ENCODE measurements at regions not wholly inside any gene's neighbourhood (a gene's known extent, or its start where the extent isn't known, plus 50 kb on each side); places are given as distances from the start of the nearest gene placed in this dataset.
A peak's percentile ranks its signal among the peaks of the same experiment; 100 is the strongest.

- Histone ChIP-seq H3K9me3 (ENCODE audit: insufficient read depth, low read length, severe bottlenecking) (no peaks in the 10 kb centered on the region), H3K9ac (ENCODE audit: low read depth, low read length) (no peak overlapping the region), H3K4me1 (ENCODE audit: insufficient read depth, low read length) (no peaks in the 10 kb centered on the region), H3K79me2 (ENCODE audit: insufficient read depth, low read length) (no peaks in the 10 kb centered on the region), H4K20me1 (ENCODE audit: insufficient read depth, low read length) (no peaks in the 10 kb centered on the region), H3K4me3 (ENCODE audit: low read depth in 1 of 2, low read length in 2 of 2) (no peak overlapping the region), H3K27ac (ENCODE audit: low read length) (no peak overlapping the region), H3K27me3 (ENCODE audit: insufficient read depth, low read length, poor library complexity) (no peaks in the 10 kb centered on the region), H3K36me3 (ENCODE audit: insufficient read depth, low read length) (no peaks in the 10 kb centered on the region), H2AFZ (ENCODE audit: low read depth, low read length) (no peak overlapping the region), H3K4me2 (ENCODE audit: insufficient read depth, low read length) (no peak overlapping the region)
- ATAC-seq (ENCODE audit: insufficient read depth, low read depth): no peak
- no peak for DNase-seq
- TF ChIP-seq EZH2 (IDR thresholded peaks at IDR 0.05; ENCODE audit: borderline replicate concordance, low read depth, low read length, severe bottlenecking) (no peak), CTCF (IDR thresholded peaks at IDR 0.05; ENCODE audit: borderline replicate concordance, extremely low read depth, low read length, poor library complexity, severe bottlenecking) (no peak)
Observed at GRCh38 chr6:54719131-54719530, 127.4 kb upstream of the FAM83B start.

- Histone ChIP-seq H3K9ac (ENCODE audit: low read depth, low read length) (no peak overlapping the region), H3K27ac (ENCODE audit: low read length) (no peak overlapping the region), H4K20me1 (ENCODE audit: insufficient read depth, low read length) (no peaks in the 10 kb centered on the region), H3K4me1 (ENCODE audit: insufficient read depth, low read length) (no peaks in the 10 kb centered on the region), H3K9me3 (ENCODE audit: insufficient read depth, low read length, severe bottlenecking) (no peaks in the 10 kb centered on the region), H3K4me2 (ENCODE audit: insufficient read depth, low read length) (no peak overlapping the region), H3K27me3 (ENCODE audit: insufficient read depth, low read length, poor library complexity) (no peaks in the 10 kb centered on the region), H3K79me2 (ENCODE audit: insufficient read depth, low read length) (no peaks in the 10 kb centered on the region), H3K36me3 (ENCODE audit: insufficient read depth, low read length) (no peaks in the 10 kb centered on the region), H3K4me3 (ENCODE audit: low read depth in 1 of 2, low read length in 2 of 2) (no peak overlapping the region), H2AFZ (ENCODE audit: low read depth, low read length) (no peak overlapping the region)
- TF ChIP-seq EZH2 (IDR thresholded peaks at IDR 0.05; ENCODE audit: borderline replicate concordance, low read depth, low read length, severe bottlenecking): no peak
- DNase-seq (no peak), ATAC-seq (ENCODE audit: insufficient read depth, low read depth) (no peak)
Observed at GRCh38 chr6:54719633-54720032, 126.9 kb upstream of the FAM83B start.

DNA sequence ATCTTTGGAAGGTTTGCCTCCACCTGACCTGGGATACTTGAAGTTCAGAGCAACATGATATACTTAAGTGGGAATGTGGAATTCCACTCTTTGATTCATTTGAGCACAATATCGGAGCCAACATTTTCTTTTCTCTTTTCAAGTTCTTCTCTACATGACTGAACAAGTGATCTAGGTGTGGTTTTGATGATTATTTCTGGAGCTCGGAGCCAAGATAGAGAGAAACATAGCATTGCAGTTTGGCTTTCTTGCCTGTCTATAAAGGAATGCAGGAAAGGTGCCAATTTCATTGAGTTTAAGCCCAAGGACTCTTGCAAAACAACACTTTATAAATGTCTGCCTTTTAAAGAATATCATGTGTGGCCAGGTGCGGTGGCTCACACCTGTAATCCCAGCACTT is 124.2 kb upstream of the FAM83B start:
- Histone ChIP-seq H3K4me1 (ENCODE audit: insufficient read depth, low read length) (no peaks in the 10 kb centered on the region), H2AFZ (ENCODE audit: low read depth, low read length) (no peak overlapping the region), H3K36me3 (ENCODE audit: insufficient read depth, low read length) (no peaks in the 10 kb centered on the region), H3K9ac (ENCODE audit: low read depth, low read length) (no peak overlapping the region), H3K79me2 (ENCODE audit: insufficient read depth, low read length) (no peaks in the 10 kb centered on the region), H3K27me3 (ENCODE audit: insufficient read depth, low read length, poor library complexity) (no peaks in the 10 kb centered on the region), H3K27ac (ENCODE audit: low read length) (no peak overlapping the region), H3K9me3 (ENCODE audit: insufficient read depth, low read length, severe bottlenecking) (no peaks in the 10 kb centered on the region), H3K4me3 (ENCODE audit: low read depth in 1 of 2, low read length in 2 of 2) (no peak overlapping the region), H4K20me1 (ENCODE audit: insufficient read depth, low read length) (no peaks in the 10 kb centered on the region), H3K4me2 (ENCODE audit: insufficient read depth, low read length) (no peak overlapping the region)
- ATAC-seq (ENCODE audit: insufficient read depth, low read depth) (no peak), DNase-seq (no peak)
- TF ChIP-seq CTCF (IDR thresholded peaks at IDR 0.05; ENCODE audit: borderline replicate concordance, extremely low read depth, low read length, poor library complexity, severe bottlenecking) (no peak), EZH2 (IDR thresholded peaks at IDR 0.05; ENCODE audit: borderline replicate concordance, low read depth, low read length, severe bottlenecking) (no peak)

GRCh38 chr6:54729716-54730115 is 116.9 kb upstream of the FAM83B start:
- H3K9me3 ChIP-seq (ENCODE audit: insufficient read depth, low read length, severe bottlenecking): no peaks in the 10 kb centered on the region
- ATAC-seq (ENCODE audit: insufficient read depth, low read depth): 0 out of 3 replicates have a peak, but pooled peaks have one; percentile 54
- H3K27ac ChIP-seq (ENCODE audit: low read length): no peak overlapping the region
- H3K4me2 ChIP-seq (ENCODE audit: insufficient read depth, low read length): no peak overlapping the region
- no peak for DNase-seq
- H3K79me2 ChIP-seq (ENCODE audit: insufficient read depth, low read length): no peaks in the 10 kb centered on the region
- H4K20me1 ChIP-seq (ENCODE audit: insufficient read depth, low read length): no peaks in the 10 kb centered on the region
- H3K36me3 ChIP-seq (ENCODE audit: insufficient read depth, low read length): no peaks in the 10 kb centered on the region
- H3K4me3 ChIP-seq (ENCODE audit: low read depth in 1 of 2, low read length in 2 of 2): no peak overlapping the region
- H3K9ac ChIP-seq (ENCODE audit: low read depth, low read length): no peak overlapping the region
- H3K4me1 ChIP-seq (ENCODE audit: insufficient read depth, low read length): no peaks in the 10 kb centered on the region
- H3K27me3 ChIP-seq (ENCODE audit: insufficient read depth, low read length, poor library complexity): no peaks in the 10 kb centered on the region
- H2AFZ ChIP-seq (ENCODE audit: low read depth, low read length): no peak overlapping the region
- TF ChIP-seq CTCF (IDR thresholded peaks at IDR 0.05; ENCODE audit: borderline replicate concordance, extremely low read depth, low read length, poor library complexity, severe bottlenecking): no peak
- TF ChIP-seq EZH2 (IDR thresholded peaks at IDR 0.05; ENCODE audit: borderline replicate concordance, low read depth, low read length, severe bottlenecking): no peak
